PC-9 (cell line): ENCODE measurements at regions not wholly inside any gene's neighbourhood (a gene's known extent, or its start where the extent isn't known, plus 50 kb on each side); places are given as distances from the start of the nearest gene placed in this dataset.

Source experiments
- CTCF ChIP-seq: fragments of 200-600 bp; sonication (generic); conservative IDR thresholded peaks from 2 replicates; pipeline ENCODE4 v1.6.1; 2017; ENCODE audit warnings: mixed run types, antibody characterized with exemption, mild to moderate bottlenecking, moderate library complexity
- EZH2 ChIP-seq: fragments of 200-600 bp; sonication (generic); IDR thresholded peaks from 2 replicates; pipeline ENCODE4 v1.8.0; 2017; ENCODE audit warnings: antibody characterized with exemption, low read depth

DNA sequence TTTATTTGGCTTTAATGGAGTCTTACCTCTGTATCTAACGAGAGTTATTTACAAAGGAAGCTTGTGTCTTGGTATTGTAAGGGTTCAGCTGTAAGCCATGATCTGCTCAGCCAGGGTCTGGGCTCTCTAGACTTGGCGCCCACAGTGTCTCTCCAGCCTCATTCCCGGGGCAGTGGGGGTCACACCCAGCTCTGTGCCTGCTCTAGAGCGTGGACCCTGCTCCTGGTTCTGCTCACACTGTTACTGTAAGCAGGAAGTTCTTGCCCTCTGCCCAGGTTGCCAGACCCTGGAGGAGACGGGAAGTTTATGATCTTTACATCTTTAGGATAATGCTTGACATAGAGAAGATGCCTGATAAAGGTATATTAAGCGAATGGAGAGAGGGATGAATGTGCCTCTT lies 235.7 kb downstream of the PTTG2 start:
- TF ChIP-seq EZH2 (no peak), CTCF (no peak)
